Activated T-cell treated with anti-CD3 and anti-CD28 coated beads for 48 hours (primary cell): ENCODE measurements at regions not wholly inside any gene's neighbourhood (a gene's known extent, or its start where the extent isn't known, plus 50 kb on each side); places are given as distances from the start of the nearest gene placed in this dataset.
"Not testable (repeated sequence)": the region's sequence is repeated elsewhere in the genome, so short reads cannot be mapped to it uniquely, and the experiment has no call there.

Source experiments
- DNase-seq: peaks from one replicate; pipeline ENCODE4 v3.0.0-alpha.2; 2020; ENCODE audit warnings: low read depth

DNA sequence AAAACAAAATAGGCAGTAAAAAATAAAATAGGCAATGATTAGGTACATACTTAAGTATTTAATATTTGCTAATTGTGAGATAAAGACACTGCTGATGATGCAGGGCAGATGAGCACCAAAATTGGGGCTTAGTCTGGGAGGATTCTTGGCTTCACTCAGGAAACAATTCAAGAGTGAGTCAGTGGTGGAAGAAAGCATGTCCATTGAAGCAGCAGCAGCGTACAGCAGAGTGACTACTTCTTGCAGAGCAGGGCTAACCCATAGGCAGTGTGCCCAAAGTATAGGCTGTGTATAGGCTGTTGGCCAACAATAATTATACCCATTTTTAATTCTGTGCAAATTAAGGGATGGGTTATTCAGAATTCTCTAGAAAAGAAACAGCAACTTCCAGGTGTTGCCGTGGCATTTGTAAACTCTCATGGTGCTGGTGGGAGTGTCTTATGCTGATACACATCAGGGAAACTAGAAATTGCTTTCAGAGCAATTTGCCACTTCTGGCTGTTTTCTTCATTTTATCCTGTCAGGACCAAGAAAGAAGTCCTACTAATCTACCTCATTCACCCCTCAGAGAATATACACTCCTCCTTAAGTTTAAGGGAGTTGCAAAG is 317.3 kb upstream of the NAALADL2 start:
- no peak for DNase-seq

DNA sequence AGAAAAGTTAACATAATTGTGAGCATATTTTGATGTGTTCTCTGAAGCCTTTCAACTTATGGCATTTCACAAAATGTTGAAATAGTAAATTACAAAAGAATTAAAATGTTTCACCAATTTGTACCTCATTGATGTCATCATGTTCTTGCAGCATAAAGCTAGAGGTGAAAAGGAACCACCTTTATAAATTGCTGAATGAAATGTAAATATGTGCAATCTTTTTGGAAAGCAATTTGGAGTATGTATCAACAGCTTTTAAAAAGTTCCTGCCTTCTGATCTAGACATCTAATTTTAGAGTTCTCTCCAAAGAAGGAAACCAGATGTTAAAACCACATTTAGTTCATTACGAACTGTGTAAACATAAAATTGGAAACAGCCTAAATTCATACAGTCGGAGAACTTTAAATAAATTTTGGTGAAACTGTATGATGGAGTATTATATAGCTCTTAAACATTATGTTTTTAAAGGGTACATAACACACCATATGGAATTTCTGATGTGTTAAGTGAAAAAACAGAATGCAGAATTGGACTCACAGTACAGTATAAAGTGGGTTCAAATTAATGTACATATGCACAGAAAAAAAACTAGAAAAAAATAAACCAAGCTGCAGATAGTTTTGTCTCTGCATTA is 311.2 kb upstream of the NAALADL2 start:
- DNase-seq, result no peak

DNA sequence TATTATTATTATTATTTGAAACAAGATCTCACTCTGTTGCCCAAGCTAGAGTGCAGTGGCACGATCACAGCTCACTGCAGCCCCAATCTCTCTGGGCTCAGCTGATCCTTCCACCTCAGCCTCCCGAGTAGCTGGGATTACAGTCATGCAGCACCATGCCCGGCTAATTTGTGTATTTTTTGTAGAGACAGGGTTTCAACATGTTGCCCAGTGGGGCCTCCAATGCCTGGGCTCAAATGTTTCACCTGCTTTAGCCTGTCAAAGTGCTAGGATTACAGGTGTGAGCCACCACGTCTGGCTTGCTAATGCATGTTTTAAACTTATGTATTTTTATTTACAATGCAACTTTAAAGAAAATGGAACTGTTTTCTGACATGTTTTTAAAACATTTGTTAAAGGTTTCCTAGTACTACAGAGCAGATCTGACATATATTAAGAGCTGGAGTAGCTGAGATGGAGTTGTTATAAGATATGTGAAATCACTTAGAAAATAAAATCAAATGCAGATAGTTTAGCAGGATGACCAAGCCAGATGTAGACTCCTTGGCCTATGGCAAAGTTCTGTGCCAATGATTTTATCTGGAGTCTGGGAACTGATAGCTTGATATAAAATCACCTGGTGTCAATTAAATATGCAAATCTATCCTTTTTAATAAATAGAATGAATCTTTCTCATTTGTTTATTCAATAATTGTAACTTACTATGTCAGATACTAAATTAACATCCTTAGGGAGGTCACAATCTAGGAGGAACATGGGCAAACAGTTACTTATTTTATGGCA is 310.1 kb upstream of the NAALADL2 start:
- DNase-seq, result no peak

DNA sequence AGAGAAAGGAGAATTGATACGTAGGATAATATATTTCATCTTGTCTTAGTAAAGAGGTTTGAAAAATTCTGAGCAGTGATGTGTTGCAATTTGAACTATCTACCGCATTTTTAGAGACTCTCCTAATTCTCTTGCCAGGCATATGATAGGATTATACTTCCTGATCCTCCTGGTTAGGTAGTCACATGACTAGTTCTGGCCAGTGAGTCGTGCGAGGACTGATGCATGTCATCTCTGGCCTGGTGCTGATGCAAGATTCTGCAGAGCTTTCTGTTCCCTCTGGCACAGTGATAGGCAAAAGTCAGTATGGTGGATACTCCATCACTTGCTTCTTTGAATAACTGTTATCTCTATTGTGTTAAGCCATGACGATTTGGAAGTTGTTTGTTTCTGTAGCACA is 277.6 kb upstream of the NAALADL2 start:
- DNase-seq, result no peak

DNA sequence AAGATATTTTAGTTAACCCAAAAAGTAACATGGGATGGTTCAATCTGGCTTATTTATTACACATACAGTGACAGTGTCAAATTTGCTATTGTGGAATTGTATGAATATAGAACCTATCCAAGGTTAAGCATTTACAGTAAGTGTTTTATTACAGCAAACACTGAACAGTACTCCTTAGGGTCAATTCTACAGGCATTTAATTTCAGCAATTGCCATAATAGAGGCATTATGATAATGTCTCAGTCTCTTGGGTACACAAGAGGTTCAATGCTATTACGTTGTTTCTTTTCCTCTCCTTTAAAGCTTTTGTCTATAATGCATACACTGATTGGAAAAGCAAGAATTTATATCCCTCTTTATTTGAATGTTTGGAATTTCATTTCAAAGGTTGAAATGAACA is 275.7 kb upstream of the NAALADL2 start:
- DNase-seq, result no peak

DNA sequence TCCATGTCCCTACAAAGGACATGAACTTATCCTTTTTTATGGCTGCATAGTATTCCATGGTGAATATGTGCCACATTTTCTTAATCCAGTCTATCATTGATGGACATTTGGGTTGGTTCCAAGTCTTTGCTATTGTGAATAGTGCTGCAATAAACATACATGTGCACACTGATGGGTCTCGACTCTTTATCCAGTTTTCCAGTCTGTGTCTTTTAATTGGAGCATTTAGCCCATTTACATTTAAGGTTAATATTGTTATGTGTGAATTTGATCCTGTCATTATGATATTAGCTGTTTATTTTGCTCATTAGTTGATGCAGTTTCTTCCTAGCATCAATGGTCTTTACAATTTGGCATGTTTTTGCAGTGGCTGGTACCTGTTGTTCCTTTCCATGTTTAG is 272.0 kb upstream of the NAALADL2 start:
- DNase-seq, result not testable (repeated sequence)

DNA sequence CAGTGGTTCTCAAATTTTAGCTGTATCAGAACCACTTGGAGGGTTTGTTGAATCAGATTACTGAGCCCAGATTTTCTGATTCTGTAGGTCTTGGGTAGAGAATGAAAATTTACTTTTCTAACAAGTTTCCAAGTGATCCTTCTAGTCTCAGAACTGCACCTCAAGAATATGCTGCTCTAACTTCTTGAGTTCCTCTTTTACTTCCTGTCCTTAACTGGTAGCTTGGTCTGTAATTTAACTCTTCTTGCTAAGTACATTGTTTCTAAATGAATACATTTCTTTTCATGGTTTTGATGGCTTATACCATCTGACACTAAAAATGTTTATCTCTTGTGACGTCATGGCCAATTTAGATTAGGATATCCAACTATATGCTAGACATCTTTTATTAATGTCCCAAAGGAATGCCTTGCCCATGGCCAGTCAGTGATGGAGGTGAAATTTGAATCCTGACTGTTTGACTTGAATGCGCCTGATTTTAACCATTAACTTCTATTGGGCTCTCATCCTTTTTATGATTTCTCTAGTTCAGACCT is 262.6 kb upstream of the NAALADL2 start:
- DNase-seq, result no peak

DNA sequence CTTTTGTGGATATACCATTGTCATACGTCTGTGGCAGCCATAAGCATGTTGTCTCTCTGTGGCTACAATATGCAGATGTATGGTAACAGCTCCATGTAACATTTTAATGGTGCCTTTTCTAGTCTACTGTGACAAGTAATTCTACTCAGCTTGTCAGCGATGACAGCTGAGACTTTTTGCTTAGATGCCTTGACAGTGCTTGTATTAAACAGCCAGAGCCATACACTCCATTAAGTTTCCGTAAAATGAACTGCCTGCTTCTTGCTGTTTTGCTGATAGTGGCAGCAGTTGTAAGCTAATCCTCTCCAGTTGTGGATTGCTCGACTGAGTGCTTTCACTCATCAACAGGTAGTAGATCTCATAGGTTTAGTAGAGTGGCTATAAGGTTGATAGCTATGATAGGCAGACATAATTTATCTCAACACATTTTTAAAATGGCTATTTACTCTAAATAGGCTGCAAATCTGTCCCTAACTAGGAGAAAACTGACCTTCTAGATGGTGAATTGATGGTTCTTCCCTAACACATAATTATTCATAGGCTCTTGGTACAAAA is 260.2 kb upstream of the NAALADL2 start:
- no peak for DNase-seq

DNA sequence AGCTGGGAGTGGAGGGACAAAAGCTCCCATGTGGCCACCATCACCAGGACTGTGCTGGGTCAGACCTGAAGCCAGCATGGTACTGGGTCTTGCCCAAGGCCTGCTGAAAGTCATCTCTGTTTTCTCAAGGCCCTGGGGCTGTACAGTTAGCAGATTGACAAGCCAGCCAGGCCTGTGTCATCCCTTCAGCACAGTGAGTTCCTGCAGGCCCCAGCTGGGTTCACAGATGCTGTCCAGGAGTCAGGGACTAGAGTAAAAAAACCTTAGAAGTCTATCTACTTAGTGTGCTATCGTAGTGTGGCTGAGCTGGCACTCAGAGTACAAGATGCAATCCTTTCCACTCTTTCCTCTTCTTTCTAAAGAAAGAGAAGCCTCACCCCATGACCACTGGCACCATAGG is 246.0 kb upstream of the NAALADL2 start:
- no peak for DNase-seq

DNA sequence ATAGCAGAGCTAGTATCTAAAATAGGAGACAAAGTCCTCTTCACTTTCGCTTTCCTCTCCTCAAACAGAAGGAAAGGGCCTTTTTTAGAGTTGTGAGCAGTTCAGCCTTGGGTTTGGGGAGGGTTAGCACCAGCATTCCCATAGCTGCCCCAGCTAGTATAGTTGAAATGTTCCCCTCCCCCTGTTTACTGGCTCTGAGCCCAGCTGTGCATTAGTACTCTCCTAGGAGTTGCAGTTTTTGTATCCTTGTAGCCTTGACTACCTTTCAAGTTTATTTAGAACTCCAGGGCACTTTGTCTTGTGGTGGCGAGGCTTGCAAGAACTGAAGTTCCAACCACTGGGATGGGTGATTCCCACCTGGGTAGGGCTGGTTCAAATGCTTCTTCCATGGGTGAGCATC is 245.1 kb upstream of the NAALADL2 start:
- no peak for DNase-seq

DNA sequence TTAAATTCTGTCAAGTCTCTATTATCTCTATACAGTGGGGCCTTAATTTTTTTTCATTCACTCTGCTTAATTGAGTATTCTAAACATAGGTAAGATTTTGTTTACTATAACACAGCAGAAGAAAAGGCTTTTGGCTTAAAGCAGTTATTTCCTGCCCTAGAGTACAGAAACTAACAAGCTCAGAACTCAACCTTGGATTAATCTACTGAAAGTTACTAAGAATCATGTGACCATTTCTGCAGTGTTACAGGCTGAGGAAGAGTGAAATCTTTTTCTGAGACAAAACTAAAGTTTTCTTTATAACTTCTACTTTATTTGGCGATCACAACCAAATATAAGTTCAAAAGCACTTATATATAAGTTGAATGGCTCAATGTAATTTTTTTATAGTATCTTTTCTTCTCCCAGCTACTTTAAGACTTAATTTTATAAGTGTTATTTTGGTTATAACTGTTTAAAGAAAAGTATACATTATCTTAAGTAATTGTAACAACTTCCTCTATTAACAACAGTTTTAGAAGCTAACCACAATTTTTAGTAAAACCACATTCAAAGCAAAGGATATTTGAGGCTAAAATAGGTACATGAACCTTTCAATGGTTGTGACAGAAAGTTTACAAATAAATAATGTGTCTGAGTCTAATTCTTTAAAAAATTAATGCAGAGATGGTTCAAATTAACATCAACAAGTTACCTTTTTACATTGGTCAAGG is 240.6 kb upstream of the NAALADL2 start:
- no peak for DNase-seq

DNA sequence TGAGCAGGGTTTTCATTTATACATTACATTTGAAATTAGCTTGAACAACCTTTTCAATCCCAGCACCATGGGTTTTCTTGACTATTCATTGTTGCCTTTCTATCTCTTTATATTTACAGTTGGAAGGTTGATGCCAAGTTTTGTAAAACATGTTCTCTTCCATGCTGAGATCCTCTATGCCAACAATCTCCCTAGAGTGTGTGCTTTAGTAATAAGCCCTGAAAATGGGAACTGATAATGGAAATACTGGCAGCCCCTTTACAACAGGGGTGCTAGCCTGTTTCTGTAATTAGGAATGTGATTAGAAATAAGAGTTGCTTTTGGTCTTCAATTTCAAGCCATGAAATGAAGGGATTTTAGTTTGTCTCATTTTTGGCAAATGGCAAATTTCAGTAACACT is 239.9 kb upstream of the NAALADL2 start:
- no peak for DNase-seq

DNA sequence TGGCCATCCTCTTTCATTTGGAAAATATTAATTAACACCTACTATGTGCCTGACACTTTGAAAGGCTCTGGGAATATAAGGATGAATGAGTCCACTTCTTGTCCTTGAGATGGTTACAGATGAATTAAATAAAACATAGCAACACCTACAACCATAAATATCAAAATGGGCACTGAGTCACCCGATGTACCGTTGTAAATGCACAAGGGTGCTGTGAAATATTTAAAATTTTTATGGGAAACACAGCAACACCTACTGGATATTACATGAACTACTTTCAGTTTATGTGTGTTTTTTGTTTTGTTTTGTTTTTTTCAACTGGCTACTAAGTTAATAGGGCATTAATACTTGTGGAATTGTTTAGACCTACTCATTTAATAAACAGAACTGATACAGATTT is 239.0 kb upstream of the NAALADL2 start:
- no peak for DNase-seq

DNA sequence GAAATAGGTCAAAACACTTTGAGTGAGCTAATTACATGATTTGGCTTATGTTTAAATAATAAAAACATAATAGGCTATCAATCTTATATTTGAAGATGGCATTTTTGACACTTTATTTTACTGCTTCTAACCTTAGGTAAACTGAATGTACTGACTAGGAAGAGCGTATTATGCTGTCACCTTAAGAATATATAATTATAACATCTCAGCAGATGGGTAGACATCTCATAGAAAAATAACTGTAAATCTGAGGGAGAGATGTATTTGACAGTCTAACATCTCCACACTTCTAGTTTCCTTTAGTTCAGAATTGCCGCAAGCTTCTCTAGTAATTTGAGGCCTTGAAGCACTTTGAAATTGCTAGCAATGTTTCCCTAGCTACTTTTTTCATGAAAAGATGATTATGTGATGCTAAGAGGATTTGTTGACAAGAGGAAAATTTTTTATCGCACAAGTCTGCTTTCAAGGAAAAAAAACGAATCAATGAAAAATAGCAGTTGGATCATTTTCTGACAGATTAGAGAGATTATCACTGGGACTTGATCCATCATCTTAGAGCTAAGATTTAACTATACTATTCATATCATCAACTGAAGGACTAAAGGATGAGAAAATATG is 238.2 kb upstream of the NAALADL2 start:
- DNase-seq, result no peak

DNA sequence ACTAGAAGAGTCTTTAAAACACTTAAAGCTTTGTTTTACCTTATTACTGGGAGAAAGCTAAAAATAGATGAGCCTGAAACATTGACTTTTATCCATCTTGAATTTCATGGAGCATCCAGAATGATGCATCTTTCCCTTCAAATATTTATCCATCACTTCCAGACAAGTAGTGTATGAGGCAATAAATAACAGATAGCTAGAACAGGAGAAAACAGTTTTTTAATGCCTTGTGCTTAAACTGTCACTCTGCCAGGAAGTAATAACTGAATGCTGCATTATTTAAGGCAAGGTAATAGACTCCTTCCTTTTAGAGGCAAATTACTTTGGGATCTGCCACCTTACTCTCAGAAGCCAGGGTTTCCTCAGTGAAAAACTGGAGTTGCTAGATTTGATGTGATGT is 225.8 kb upstream of the NAALADL2 start:
- no peak for DNase-seq

DNA sequence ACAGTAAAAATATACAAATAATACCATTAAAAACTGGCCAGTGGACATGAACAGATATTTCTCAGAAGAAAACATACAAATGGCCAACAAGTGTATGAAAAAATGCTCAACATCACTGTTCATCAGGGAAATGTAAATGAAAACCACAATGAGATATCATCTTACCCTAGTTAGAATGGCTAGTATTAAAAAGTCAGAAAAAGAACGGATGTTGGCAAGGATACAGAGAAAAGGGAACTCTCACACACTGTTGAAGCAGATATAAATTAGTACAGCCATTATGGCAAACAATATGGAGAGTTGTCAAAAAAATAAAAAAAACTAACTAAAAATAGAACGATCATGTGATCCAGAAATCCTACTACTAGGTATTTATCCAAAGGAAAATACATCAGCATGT is 222.7 kb upstream of the NAALADL2 start:
- no peak for DNase-seq

DNA sequence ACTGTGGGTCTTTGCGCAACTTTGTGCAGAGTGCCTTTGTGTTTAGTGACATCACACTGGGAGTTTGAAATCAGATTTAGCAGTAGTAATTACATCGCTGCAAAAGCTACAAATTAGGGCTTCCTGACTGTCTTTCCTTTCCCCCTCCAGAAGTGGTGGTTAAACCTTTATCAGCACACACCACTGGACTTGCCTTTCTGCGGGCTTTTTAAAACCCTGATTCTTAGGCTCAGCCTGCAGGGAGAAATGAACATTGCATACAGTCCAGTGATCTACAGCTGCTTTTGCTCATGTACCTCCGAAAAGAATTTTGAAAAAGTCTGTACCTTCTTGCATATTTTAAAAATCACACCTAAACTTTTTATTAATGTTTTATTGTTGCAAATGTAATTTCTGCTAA is 219.7 kb upstream of the NAALADL2 start:
- DNase-seq, result no peak

DNA sequence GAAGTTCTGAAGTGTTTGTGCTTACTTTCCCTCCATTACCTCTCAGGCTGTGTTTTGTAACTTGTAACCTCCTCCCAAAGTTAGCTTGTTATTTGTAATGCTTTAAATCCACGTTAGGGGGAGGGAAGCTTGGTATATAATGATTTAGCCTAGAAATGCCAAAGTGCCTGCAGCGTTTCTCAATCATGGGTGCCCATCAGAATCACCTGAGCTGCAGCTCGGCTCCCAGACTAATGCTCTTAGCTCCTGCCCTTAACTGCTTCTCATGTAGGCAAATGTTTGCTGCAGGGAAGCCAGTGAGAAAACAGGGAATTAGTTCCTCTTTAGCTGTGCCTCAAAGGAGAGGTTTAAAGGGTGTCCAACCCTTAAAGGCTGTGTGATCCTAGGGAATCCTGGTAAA is 219.2 kb upstream of the NAALADL2 start:
- no peak for DNase-seq

DNA sequence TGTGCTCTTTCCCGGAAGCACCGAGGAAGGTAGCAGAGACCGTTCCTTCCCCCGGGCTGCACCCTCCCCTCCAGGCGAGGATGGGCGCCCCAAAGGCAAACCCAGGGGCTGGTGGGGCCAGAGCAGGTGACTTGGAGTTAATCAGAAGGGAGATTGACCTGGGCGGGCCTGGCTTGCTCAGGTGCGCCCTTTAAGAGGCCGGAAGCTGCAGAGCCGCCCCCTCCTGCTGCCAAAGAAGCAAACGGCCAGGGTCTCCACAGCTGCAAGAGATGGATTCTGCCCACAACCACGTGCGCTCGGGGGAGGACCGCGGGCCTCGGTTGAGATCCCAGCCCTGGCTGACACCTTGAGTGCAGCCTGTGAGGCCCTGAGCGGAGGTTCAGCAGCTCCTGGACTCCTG is 218.2 kb upstream of the NAALADL2 start:
- DNase-seq, result no peak

DNA sequence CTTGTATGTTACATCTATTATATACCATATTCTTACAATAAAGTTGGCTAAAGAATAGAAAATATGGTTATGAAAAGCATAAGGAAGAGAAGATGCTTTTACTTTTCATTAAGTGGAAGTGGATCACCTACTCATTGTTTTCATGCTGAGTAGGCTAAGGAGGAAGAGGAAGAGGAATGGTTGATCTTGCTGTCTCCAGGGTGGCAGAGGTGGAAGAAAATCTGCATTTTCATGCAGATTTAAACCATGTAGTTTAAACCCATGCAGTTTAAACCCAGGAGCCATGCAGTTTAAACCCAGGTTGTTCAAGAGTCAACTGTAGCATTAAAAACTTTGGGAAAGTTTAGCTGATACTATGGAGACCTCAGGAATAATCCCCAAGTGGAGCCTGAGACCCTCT is 214.8 kb upstream of the NAALADL2 start:
- no peak for DNase-seq

DNA sequence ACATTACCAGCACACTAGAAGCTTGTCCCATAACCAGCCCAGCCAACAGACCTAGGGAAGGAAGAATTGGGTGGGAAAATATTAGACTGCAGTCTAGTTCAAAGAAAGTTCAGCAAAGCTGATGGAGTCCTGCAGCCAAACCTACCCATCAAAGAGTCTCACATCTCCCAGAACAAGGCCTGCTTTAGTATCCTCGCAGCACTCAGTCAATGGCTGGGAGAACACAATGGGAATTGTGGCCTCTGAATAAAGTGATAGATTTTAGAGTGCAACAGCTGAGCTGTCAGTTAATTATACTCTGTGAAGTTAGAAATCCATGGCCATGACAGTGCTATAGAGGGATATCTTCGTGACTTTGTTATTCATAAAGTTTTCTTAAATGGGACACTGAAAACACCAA is 207.2 kb upstream of the NAALADL2 start:
- DNase-seq, result no peak

DNA sequence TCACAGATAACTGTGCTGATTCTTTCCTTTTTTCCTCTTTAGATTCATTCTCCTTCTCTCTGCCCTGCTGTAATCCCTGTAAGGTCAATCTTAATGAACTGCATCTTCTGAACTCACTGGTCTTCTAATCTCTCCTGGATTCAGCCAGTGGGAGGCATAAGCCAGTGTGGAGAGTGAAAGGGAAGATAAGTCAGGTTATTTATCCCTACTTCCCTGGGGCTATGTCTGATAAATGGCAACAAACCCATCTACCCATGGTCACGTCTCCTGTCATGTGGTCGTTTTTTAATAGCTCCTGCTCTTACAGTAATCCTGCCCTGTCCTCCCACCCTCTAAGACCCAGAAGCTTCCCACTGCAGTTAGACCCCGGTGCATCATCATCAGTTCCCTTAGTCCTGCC is 199.6 kb upstream of the NAALADL2 start:
- DNase-seq, result no peak
